Nephron progenitor cell (in vitro differentiated cells): ENCODE measurements at regions not wholly inside any gene's neighbourhood (a gene's known extent, or its start where the extent isn't known, plus 50 kb on each side); places are given as distances from the start of the nearest gene placed in this dataset.
A peak's percentile ranks its signal among the peaks of the same experiment; 100 is the strongest.

ENCODE experiments used
- DNase-seq: peaks from one replicate; pipeline ENCODE4 v3.0.0; 2021
- H3K27ac Mint-ChIP-seq: 2 replicates; pipeline ENCODE4 v1.8.0; 2021; ENCODE audit warnings: mild to moderate bottlenecking, moderate library complexity, mixed read lengths
- H3K27me3 Mint-ChIP-seq: 2 replicates; pipeline ENCODE4 v1.8.0; 2021; ENCODE audit warnings: mild to moderate bottlenecking, low read depth, mixed read lengths; ENCODE audit not compliant: poor library complexity
- H3K36me3 Mint-ChIP-seq: 2 replicates; pipeline ENCODE4 v1.8.0; 2021; ENCODE audit warnings: low read depth, mixed read lengths
- H3K4me1 Mint-ChIP-seq: 2 replicates; pipeline ENCODE4 v1.8.0; 2021; ENCODE audit warnings: mixed read lengths
- H3K4me3 Mint-ChIP-seq: 2 replicates; pipeline ENCODE4 v1.8.0; 2021; ENCODE audit warnings: mild to moderate bottlenecking, moderate library complexity, mixed read lengths
- H3K9me3 Mint-ChIP-seq: 2 replicates; pipeline ENCODE4 v1.8.0; 2021; ENCODE audit warnings: mild to moderate bottlenecking, moderate library complexity, mixed read lengths
- TF ChIP-seq, protein P1 (sequence below): fragments of 200-600 bp; sonication (generic); IDR thresholded peaks from 2 replicates; pipeline ENCODE4 v1.5.0; 2021; ENCODE audit warnings: antibody characterized with exemption

DNA sequence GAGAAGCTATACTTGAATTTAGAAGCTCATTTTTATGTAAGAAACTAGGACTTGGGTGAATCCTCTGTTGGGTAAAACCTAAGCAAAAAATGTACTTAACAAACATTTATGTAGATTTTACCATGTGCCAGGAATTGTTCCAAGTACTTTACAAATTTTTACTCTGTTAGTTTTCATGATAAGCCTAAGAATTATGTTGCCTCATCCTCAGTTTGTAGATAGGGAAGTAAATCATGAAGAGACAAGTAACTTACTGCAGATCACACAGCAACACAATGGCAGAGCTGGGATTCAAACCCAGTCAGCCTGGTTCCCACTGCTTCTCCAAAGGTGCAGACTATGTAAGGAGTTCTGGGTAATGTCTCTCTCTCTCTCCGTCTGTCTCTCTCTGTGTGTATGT, 169.9 kb downstream of the DIPK2A start:
- Mint-ChIP-seq H3K4me1 (peaks cover 22% of the 10 kb centered on the region), H3K9me3 (peaks cover 15% of the 10 kb centered on the region), H3K27me3 (no peaks in the 10 kb centered on the region), H3K27ac (peak overlapping the region; percentile 28), H3K36me3 (no peaks in the 10 kb centered on the region), H3K4me3 (no peak overlapping the region)
- no peak for DNase-seq
- TF ChIP-seq, protein P1, sequence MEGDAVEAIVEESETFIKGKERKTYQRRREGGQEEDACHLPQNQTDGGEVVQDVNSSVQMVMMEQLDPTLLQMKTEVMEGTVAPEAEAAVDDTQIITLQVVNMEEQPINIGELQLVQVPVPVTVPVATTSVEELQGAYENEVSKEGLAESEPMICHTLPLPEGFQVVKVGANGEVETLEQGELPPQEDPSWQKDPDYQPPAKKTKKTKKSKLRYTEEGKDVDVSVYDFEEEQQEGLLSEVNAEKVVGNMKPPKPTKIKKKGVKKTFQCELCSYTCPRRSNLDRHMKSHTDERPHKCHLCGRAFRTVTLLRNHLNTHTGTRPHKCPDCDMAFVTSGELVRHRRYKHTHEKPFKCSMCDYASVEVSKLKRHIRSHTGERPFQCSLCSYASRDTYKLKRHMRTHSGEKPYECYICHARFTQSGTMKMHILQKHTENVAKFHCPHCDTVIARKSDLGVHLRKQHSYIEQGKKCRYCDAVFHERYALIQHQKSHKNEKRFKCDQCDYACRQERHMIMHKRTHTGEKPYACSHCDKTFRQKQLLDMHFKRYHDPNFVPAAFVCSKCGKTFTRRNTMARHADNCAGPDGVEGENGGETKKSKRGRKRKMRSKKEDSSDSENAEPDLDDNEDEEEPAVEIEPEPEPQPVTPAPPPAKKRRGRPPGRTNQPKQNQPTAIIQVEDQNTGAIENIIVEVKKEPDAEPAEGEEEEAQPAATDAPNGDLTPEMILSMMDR = no peak

DNA sequence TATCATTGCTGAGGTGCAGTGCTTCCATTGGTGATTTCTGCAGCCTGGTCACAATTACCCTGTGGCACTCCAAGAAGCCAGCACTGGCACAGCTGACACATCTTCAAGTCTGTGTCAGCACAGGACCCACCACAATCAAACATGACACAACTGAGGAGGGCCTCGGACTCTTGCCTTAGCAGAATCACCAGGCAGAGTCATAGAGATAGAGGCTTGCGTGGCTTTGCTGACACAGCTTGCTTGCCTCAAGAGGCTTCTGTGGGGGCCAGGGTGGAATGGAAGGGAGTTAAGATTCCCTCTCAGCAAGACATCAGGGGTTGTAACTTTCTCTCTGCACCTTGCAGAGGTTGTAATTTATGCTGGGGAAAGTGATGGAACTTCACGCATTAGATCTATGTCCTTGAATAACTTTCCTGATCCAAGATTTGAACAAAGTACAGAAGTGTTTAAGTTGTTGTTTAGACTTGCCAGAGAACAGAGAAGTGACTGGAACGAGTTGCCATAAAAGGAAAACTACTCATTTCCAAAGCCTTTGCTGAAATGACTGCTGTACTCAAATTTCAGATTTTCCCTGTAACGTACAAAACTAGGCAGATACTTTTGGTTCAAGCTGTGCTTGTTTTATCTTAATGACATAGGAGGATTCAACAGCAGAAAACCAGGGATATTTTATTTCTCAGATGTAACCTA, 170.7 kb downstream of the DIPK2A start:
- H3K27me3 Mint-ChIP-seq = no peaks in the 10 kb centered on the region
- peaks cover 22% of the 10 kb centered on the region for H3K4me1 Mint-ChIP-seq
- TF ChIP-seq, protein P1 = no peak
- DNase-seq = no peak
- no peaks in the 10 kb centered on the region for H3K36me3 Mint-ChIP-seq
- no peak overlapping the region for H3K4me3 Mint-ChIP-seq
- H3K9me3 Mint-ChIP-seq = peaks cover 12% of the 10 kb centered on the region
- H3K27ac Mint-ChIP-seq = peak overlapping the region; percentile 81

DNA sequence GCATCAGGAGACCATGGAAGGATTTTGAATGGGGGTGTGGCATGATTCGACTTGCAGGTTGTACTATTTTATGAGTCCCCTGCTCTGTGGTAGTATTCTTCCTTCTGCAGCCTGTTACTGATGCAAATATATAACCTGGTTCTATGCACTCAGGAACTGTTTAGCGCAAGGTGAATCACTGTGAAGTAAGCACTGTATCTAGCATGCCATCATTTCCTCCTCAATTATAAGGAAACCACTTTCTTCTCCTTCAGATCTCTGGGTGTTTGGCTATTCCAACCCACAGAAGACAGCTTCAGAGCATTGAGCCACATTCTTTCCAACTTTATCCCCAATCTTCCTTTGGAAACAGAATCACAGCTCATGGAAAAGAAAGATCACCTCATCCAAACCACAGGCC, 176.7 kb downstream of the DIPK2A start:
- no peak overlapping the region for H3K4me3 Mint-ChIP-seq
- H3K27me3 Mint-ChIP-seq = no peaks in the 10 kb centered on the region
- DNase-seq = no peak
- no peaks in the 10 kb centered on the region for H3K9me3 Mint-ChIP-seq
- TF ChIP-seq, protein P1 = no peak
- no peaks in the 10 kb centered on the region for H3K4me1 Mint-ChIP-seq
- H3K36me3 Mint-ChIP-seq = no peaks in the 10 kb centered on the region
- no peak overlapping the region for H3K27ac Mint-ChIP-seq

DNA sequence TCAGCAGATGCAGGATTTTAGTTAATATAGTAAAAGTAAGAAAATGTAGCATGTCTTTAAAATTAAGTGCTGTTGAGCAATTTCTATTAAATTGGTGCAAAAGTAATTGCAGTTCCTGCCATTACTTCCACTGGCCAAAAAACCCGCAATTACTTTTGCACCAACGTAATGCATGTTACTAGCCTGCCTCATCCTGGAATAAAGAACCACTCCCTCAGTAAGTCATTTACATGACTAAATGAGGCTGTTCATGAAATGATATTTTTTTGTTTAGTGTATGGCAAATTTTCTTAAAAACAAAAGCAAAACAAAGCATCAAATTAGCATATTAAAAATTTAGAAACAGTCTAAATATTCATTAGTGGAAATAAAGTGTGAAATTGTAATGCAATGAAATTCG, 180.4 kb downstream of the DIPK2A start:
- H3K4me1 Mint-ChIP-seq = no peaks in the 10 kb centered on the region
- no peak for DNase-seq
- no peak overlapping the region for H3K4me3 Mint-ChIP-seq
- H3K27me3 Mint-ChIP-seq = no peaks in the 10 kb centered on the region
- TF ChIP-seq, protein P1 = no peak
- H3K9me3 Mint-ChIP-seq = no peaks in the 10 kb centered on the region
- H3K36me3 Mint-ChIP-seq = no peaks in the 10 kb centered on the region
- no peak overlapping the region for H3K27ac Mint-ChIP-seq

DNA sequence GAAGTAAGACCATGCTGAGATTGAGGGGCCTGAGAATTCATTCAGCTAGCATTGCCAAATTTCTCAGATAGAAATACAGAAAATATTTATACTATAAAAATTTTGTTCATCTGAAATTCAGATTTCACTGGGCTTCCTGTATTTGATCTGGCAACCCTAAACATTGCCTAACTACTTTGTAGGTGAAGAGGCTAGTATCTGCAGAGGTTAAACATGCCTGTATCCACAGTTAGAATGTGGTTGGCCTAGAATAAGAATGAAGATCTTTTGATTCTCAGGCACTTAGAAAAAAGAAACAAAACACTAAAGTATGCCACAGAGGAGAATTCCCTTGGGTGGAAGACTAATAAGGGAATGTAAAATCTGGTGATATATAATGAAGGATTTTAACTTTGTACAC, 189.0 kb downstream of the DIPK2A start:
- Mint-ChIP-seq H3K4me1 (peaks cover 11% of the 10 kb centered on the region), H3K36me3 (no peaks in the 10 kb centered on the region), H3K4me3 (no peak overlapping the region), H3K9me3 (peaks cover 21% of the 10 kb centered on the region), H3K27me3 (no peaks in the 10 kb centered on the region), H3K27ac (no peak overlapping the region)
- DNase-seq = no peak
- TF ChIP-seq, protein P1 = no peak

DNA sequence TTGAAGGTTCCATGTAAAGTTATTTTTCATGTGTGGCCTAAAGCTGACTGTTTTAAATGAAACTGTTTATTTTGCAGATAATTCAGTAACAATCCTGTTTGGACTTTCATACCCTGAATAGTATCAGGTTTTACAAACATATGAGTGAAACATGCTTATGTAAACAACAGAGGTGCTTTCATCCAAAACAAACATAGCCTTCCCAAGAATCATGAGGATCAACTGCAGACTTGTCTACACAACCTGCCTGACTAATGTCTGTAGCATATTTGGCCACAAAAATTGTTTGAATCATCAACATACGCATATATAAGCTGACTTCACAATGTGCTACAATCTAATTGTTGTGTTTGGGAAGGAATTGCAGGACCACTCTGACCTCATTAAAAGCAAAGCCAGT, 190.4 kb downstream of the DIPK2A start:
- Mint-ChIP-seq H3K36me3 (no peaks in the 10 kb centered on the region), H3K27me3 (no peaks in the 10 kb centered on the region), H3K4me3 (no peak overlapping the region), H3K9me3 (peaks cover 21% of the 10 kb centered on the region), H3K4me1 (peaks cover 11% of the 10 kb centered on the region), H3K27ac (no peak overlapping the region)
- TF ChIP-seq, protein P1 = no peak
- DNase-seq = no peak
